GM21717 (cell line): ENCODE measurements at regions not wholly inside any gene's neighbourhood (a gene's known extent, or its start where the extent isn't known, plus 50 kb on each side); places are given as distances from the start of the nearest gene placed in this dataset.
"Not testable (repeated sequence)": the region's sequence is repeated elsewhere in the genome, so short reads cannot be mapped to it uniquely, and the experiment has no call there.

ENCODE experiments used
- ATAC-seq: cut with Tn5 transposase; IDR thresholded peaks from one replicate; pipeline ENCODE4 v1.9.1; 2021; ENCODE audit warnings: mild to moderate bottlenecking, moderate library complexity; ENCODE audit not compliant: unreplicated experiment

DNA sequence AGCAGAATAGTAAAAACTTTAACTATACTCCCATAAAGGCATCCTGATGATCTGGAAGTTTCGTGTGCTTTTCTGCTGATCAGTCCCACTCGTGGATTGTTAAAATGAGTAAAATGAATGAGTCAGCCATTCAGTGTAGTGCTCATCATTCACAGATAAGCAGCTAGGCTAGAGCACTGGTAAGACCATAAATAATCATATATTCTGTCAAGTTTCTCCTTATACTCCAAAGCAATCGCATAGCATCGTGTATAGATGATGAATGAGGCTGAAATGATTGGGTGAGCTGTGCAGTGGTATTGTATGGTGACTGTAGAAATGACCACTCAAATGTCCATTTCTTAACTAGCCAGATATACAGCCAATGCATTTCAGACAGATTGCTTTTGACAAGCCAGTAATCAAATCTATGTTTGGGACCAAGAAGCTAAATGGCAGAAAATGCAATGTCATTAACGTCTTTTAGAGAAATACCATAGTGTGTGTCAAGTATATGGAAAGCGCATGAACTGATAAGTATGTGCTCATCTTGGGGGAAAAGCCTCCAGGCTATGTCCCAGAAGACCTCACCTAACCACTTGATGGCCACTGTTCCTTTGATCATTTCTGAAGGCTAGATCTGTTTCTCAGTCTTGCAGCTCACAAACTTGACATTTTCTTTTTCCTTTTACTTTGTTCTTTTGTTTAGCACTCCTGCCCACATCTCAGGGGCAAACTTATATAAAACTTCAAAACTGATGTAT, 227.2 kb upstream of the FAM3C start:
- ATAC-seq, result no peak

- no peak for ATAC-seq
Measured at GRCh38 chr7:121621937-121622336, 225.8 kb upstream of the FAM3C start.

DNA sequence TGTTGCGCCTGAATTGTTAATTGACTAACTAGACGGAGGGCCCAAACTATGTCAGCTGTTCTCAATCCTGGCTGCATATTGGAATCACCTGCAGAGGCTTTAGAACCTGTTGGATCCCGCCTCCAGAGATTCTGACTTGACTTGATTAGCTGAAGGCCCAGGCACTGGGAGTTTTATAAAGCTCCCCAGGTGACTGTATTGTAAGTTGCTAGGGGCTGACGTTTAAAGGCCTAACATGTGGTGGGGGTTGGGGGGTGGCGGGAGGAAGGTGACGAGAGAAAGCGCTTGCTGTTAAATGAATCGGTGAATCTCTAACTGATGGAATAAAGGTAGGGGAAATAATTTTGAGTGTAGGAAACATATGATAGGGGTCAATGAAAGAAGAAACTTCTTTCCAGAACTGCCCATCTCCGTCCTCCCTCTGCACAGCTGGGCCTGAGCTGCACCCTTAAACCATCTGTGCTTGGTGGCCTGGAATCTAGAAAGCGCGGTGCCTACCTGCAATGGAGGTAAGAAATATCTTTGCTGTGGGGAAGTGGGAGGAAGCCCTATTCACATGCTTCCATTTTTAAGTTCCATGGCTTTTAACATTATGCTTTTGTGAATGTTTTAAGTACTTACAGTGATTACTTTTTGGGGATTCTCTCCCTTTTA, 225.0 kb upstream of the FAM3C start:
- ATAC-seq, result no peak

DNA sequence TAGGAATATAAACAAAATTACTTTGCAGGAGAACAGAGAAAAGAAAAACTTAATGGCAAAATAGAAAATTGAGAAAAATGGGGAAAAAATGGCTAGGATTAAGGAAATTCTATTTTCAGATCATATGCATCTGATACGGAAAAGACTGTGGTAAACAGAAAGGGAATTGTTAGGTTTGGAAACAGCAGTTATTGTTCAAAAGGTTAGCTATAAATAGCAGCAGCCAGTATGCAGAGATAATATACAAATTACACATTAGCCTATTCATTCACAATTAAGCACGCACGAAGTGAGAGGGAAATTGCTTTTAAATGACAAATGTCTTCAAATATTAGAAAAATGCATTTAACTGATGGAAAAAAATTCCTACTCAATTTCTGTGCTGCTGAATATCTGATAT, 224.1 kb upstream of the FAM3C start:
- no peak for ATAC-seq

- no peak for ATAC-seq
Measured at GRCh38 chr7:121618182-121618581, 222.1 kb upstream of the FAM3C start.

- no peak for ATAC-seq
Measured at GRCh38 chr7:121610243-121610642, 214.1 kb upstream of the FAM3C start.

DNA sequence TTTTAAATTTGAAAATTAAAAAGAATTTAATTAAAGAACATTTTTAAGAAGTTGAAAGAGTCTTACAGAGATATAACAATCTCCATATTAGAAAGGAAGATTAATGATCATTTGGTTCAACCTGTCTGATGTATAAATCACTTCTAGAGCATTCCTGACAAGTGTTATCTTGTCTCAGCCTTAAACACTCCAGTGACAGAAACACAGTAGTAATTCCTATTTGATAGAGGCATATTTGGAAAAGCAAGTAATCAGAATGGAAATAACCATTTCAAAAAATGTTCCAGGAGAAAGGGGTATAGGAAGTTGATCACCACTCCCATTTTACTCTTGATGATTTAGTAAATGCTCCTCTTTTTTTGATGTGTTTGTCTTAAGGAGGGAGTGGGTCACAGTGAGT, 213.1 kb upstream of the FAM3C start:
- no peak for ATAC-seq

GRCh38 chr7:121608785-121609184, 212.7 kb upstream of the FAM3C start:
- no peak for ATAC-seq

DNA sequence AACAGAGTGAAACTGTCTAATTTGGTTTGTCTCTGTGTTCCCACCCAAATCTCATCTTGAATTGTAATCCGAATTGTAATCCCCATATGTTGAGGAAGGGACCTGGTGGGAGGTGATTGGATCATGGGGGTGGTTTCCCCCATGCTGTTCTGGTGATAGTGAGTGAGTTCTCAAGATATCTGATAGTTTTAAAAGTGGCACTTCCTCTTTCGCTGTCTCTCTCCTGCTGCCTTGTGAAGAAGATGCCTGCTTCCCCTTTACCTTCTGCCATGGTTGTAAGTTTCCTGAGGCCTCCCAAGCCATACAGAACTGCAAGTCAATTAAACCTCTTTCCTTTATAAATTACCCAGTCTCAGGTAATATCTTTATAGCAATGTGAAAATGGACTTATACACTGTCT, 212.1 kb upstream of the FAM3C start:
- ATAC-seq, result not testable (repeated sequence)

- no peak for ATAC-seq
Measured at GRCh38 chr7:121605317-121605680, 209.2 kb upstream of the FAM3C start.

- no peak for ATAC-seq
Measured at GRCh38 chr7:121604627-121605316, 208.7 kb upstream of the FAM3C start.

DNA sequence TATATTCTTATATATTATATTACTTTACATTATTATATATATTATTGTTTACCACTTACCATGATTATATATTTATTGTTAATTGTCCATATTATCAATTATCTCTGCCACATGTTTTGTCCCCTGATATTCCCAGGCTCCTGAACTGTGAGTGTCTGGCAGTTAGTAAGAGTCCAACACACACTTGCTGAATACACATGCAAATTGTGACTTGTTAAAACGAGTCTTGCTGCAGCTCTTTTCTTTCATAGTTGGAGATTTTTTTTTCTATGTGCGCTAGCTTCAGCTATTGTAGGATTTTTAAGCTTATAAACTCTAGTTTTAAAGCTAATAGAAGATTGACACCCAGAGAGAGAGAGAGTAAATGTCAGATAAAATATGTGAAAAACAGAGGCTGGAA, 207.8 kb upstream of the FAM3C start:
- ATAC-seq, result no peak

GRCh38 chr7:121599887-121600286, 203.8 kb upstream of the FAM3C start:
- no peak for ATAC-seq

DNA sequence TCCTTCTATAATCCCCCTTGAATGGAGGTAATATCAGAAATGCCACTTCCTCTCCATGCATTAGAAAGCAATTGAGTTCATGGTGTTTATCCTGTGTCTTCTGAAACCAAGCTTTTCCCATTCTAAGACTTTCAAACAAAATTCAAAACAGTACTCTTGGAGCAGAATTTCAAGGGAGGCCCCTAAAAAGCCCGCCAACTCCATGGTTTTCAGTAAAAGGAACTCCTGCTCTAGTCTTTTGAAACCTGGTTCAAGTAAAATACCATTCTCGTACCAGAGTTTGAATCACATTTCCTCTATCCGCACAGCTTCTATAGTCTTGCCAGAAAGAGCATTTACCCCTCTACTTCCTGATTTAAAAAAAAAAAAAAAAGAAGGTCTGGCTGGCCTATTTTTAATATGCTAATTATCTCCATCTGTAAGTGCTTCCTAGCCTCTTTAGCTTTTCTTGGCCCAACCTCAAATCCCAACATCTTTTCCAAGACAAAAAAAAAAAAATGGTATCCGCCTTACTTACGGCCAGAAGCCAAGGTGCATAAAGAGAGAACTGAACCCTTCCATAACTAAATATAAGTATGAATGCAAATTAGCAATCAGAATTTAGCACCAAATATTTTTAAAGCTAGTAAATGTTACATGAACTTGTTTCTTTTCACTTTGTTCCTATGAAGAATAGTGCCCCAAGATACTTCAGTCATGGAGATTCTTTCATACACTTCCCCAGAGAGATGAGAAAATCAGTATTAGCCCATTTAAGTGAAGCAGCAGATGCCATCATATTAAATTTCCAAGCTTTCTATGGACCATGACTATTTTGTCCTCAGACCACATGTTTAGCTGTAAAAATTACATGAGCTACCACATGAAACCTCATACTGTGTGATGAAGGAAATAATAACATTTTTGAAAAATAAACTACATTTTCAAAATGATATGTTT, 199.9 kb upstream of the FAM3C start:
- no peak for ATAC-seq

- no peak for ATAC-seq
Measured at GRCh38 chr7:121591926-121592325, 195.8 kb upstream of the FAM3C start.

DNA sequence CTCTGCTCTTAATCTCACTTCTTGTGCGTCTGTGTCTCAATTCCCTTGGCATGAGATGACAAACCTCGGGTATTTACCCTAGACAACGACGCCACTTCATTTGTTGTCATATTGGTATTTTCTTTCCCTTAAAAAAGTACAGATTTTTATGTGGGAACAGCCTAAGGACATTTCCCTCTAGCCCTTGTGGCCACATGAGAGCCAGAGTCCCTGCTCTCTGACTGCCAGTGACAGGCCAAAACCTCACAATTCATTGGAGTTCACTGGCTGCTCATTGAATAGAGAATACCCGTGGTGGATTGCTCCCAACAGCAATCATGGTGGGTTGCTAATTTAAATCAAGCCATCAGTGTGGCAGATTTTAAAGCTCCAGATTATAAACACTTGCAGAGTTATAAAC, 191.3 kb upstream of the FAM3C start:
- no peak for ATAC-seq

GRCh38 chr7:121582258-121582657, 186.2 kb upstream of the FAM3C start:
- ATAC-seq, result no peak

GRCh38 chr7:121579639-121580038, 183.5 kb upstream of the FAM3C start:
- no peak for ATAC-seq

GRCh38 chr7:121578669-121579068, 182.6 kb upstream of the FAM3C start:
- no peak for ATAC-seq

DNA sequence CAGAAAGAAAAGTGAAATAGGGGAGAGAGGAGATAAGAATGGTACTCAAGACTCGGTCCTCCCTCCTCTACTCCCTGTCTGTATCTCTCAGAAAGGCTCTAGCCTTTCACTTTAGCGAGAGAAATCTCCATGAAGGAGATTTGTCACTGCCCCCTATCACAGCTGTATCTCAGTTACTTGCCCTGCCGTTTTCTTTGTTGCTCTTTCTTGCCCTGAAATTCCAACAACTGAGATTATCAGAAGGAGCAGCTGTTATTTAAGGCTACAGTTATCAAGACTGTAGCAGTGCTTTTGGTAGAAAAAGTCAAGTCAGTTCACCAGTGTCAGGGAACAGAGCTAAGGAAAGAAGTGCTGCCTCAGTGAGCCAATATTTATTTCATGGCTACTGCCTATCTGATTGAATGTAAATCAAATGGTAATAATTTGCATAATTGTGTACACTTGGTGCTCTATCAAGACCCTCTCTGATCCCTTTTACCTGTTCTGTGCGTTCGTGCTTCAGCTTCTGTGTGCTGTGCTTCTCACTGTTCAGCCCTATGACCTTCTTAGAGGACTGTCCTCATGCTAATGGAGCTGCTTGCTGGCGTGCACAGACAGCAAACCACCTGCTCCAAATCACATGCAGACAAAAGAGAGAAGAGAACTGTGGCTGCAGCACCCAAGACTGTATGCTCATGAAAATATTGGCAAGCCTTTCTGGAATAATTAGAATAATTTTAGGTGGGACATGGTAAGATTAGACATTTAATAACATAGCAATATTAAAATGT, 180.2 kb upstream of the FAM3C start:
- no peak for ATAC-seq
